ENCODE measurements at regions not wholly inside any gene's neighbourhood (a gene's known extent, or its start where the extent isn't known, plus 50 kb on each side); places are given as distances from the start of the nearest gene placed in this dataset.

DNA sequence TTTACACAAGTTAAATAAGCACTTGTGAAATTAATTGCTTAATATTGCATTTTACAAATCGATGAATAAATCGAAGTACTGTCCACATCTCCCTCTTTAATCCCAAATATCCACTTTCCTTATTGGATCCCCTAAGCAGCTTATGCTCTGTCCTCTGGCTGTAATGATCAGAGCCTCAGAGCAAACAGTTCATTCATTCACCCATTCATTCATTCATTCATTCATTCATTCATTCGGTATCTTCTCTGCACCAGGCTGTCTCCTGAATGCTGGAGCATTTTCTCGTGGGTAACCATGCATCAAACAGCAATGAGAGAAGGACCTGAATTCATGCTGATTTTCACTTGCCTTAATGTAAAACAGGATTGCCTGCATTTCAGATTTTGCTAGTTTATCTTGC, 69.5 kb upstream of the IGSF21 start:
- Mint-ChIP-seq H3K36me3 (ENCODE audit: low read depth) (no peaks in the 10 kb centered on the region), H3K27me3 (ENCODE audit: insufficient read depth) (peaks cover 7% of the 10 kb centered on the region), H3K9me3 (no peaks in the 10 kb centered on the region), H3K4me3 (no peak overlapping the region), H3K4me1 (no peaks in the 10 kb centered on the region), H3K27ac (no peak overlapping the region)
- WGBS, 2 experiments (ENCODE audit: insufficient coverage in 1 of 2, insufficient read length in 1 of 2): 88 to 91% methylated on average over 4 of the region's 4 CpGs
- no peak for DNase-seq
- no peaks in the 10 kb centered on the region for H3K36me3 ChIP-seq (ENCODE audit: control insufficient read depth, insufficient read depth, low read length)
- H3K27ac ChIP-seq (ENCODE audit: low read depth, low read length): no peak overlapping the region
- TF ChIP-seq, protein P1, sequence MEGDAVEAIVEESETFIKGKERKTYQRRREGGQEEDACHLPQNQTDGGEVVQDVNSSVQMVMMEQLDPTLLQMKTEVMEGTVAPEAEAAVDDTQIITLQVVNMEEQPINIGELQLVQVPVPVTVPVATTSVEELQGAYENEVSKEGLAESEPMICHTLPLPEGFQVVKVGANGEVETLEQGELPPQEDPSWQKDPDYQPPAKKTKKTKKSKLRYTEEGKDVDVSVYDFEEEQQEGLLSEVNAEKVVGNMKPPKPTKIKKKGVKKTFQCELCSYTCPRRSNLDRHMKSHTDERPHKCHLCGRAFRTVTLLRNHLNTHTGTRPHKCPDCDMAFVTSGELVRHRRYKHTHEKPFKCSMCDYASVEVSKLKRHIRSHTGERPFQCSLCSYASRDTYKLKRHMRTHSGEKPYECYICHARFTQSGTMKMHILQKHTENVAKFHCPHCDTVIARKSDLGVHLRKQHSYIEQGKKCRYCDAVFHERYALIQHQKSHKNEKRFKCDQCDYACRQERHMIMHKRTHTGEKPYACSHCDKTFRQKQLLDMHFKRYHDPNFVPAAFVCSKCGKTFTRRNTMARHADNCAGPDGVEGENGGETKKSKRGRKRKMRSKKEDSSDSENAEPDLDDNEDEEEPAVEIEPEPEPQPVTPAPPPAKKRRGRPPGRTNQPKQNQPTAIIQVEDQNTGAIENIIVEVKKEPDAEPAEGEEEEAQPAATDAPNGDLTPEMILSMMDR (conservative IDR thresholded peaks at IDR 0.05): no peak
- no peak overlapping the region for H3K9ac ChIP-seq (ENCODE audit: extremely low read depth, low read length, poor library complexity, severe bottlenecking)
- H3K4me3 ChIP-seq (ENCODE audit: low read length): no peak overlapping the region
- H3K9me3 ChIP-seq (ENCODE audit: control insufficient read depth, low read length): no peaks in the 10 kb centered on the region
- no peaks in the 10 kb centered on the region for H3K4me1 ChIP-seq (ENCODE audit: control insufficient read depth, insufficient read depth, low read length)
- H3K27me3 ChIP-seq (ENCODE audit: control insufficient read depth, insufficient read depth, low read length, poor library complexity, severe bottlenecking): peaks cover 26% of the 10 kb centered on the region

- no peaks in the 10 kb centered on the region for H3K4me1 ChIP-seq (ENCODE audit: control insufficient read depth, insufficient read depth, low read length)
- H3K27me3 ChIP-seq (ENCODE audit: control insufficient read depth, insufficient read depth, low read length, poor library complexity, severe bottlenecking): peaks cover 22% of the 10 kb centered on the region
- H3K4me3 ChIP-seq (ENCODE audit: low read length): no peak overlapping the region
- no peaks in the 10 kb centered on the region for H3K9me3 ChIP-seq (ENCODE audit: control insufficient read depth, low read length)
- no CpG with 5 or more reads among the region's 1 CpG for WGBS, 2 experiments (ENCODE audit: insufficient coverage in 1 of 2, insufficient read length in 1 of 2)
- Mint-ChIP-seq H3K4me3 (no peak overlapping the region), H3K27ac (no peak overlapping the region), H3K36me3 (ENCODE audit: low read depth) (no peaks in the 10 kb centered on the region), H3K4me1 (no peaks in the 10 kb centered on the region), H3K27me3 (ENCODE audit: insufficient read depth) (peaks cover 11% of the 10 kb centered on the region), H3K9me3 (no peaks in the 10 kb centered on the region)
- no peak for DNase-seq
- H3K36me3 ChIP-seq (ENCODE audit: control insufficient read depth, insufficient read depth, low read length): no peaks in the 10 kb centered on the region
- no peak overlapping the region for H3K27ac ChIP-seq (ENCODE audit: low read depth, low read length)
- TF ChIP-seq, protein P1 (conservative IDR thresholded peaks at IDR 0.05): no peak
- no peak overlapping the region for H3K9ac ChIP-seq (ENCODE audit: extremely low read depth, low read length, poor library complexity, severe bottlenecking)
Measured at GRCh38 chr1:18039102-18039501, 68.5 kb upstream of the IGSF21 start.

GRCh38 chr1:18041102-18041501, 66.5 kb upstream of the IGSF21 start:
- Histone ChIP-seq H3K36me3 (ENCODE audit: control insufficient read depth, insufficient read depth, low read length) (no peaks in the 10 kb centered on the region), H3K4me3 (ENCODE audit: low read length) (no peak overlapping the region), H3K27ac (ENCODE audit: low read depth, low read length) (no peak overlapping the region), H3K9ac (ENCODE audit: extremely low read depth, low read length, poor library complexity, severe bottlenecking) (no peak overlapping the region), H3K9me3 (ENCODE audit: control insufficient read depth, low read length) (no peaks in the 10 kb centered on the region), H3K4me1 (ENCODE audit: control insufficient read depth, insufficient read depth, low read length) (no peaks in the 10 kb centered on the region), H3K27me3 (ENCODE audit: control insufficient read depth, insufficient read depth, low read length, poor library complexity, severe bottlenecking) (peaks cover 17% of the 10 kb centered on the region)
- TF ChIP-seq, protein P1 (conservative IDR thresholded peaks at IDR 0.05): no peak
- no peaks in the 10 kb centered on the region for H3K36me3 Mint-ChIP-seq (ENCODE audit: low read depth)
- DNase-seq: no peak
- no peak overlapping the region for H3K4me3 Mint-ChIP-seq
- no peaks in the 10 kb centered on the region for H3K4me1 Mint-ChIP-seq
- no peaks in the 10 kb centered on the region for H3K9me3 Mint-ChIP-seq
- WGBS, 2 experiments (ENCODE audit: insufficient coverage in 1 of 2, insufficient read length in 1 of 2): 91 to 95% methylated on average over 4 to 6 of the region's 6 CpGs
- H3K27me3 Mint-ChIP-seq (ENCODE audit: insufficient read depth): peaks cover 11% of the 10 kb centered on the region
- no peak overlapping the region for H3K27ac Mint-ChIP-seq

All from endodermal cell (in vitro differentiated cells).